SK-N-SH (cell line): ENCODE measurements at regions not wholly inside any gene's neighbourhood (a gene's known extent, or its start where the extent isn't known, plus 50 kb on each side); places are given as distances from the start of the nearest gene placed in this dataset.

Source experiments
- CTCF ChIA-PET: fragments of 300-600, 350-600 bp; formaldehyde crosslinking; extraction: SDS; loops from one replicate; lab custom pipeline; 2021; lab: Yijun Ruan, JAX
- POLR2A ChIA-PET: fragments of 350-600 bp; sonication (Branson Sonifier 250); formaldehyde crosslinking; extraction: SDS; loops from one replicate; lab custom pipeline; 2020; ENCODE audit warnings: antibody characterized with exemption, inconsistent platforms; lab: Yijun Ruan, JAX
- DNase-seq: peaks from one replicate; pipeline ENCODE4 v3.0.0; 2012
- H2AFZ ChIP-seq: fragments of 200-600 bp; sonication (generic); 2 replicates; pipeline ENCODE4 v1.8.1; 2016; ENCODE audit warnings: antibody characterized with exemption, mild to moderate bottlenecking, low read depth
- H3F3A ChIP-seq: fragments of 200-600 bp; sonication (generic); replicated peaks from 2 replicates; pipeline ENCODE3; 2016; ENCODE audit warnings: antibody characterized with exemption, mild to moderate bottlenecking; ENCODE audit not compliant: insufficient read depth
- H3K27ac ChIP-seq, 2 experiments: fragments of 200-500 bp in 1 of 2; fragments of 200-600 bp in 1 of 2; sonication (Bioruptor generic) in 1 of 2; sonication (generic), shearing (Covaris generic) in 1 of 2; 2 replicates each; pipeline versions ENCODE4 v1.5.1 to v1.6.1; 2014 to 2016; ENCODE audit warnings: low read depth in 2 of 2, inconsistent platforms in 1 of 2, low read length in 1 of 2, mild to moderate bottlenecking in 1 of 2, mixed read lengths in 1 of 2
- H3K27me3 ChIP-seq: fragments of 200-600 bp; sonication (generic), shearing (Covaris generic); 2 replicates; pipeline ENCODE4 v1.6.1; 2016; ENCODE audit warnings: mixed run types; ENCODE audit not compliant: insufficient read depth
- H3K36me3 ChIP-seq, 2 experiments: fragments of 200-500 bp in 1 of 2; fragments of 200-600 bp in 1 of 2; sonication (Bioruptor generic) in 1 of 2; sonication (generic) in 1 of 2; replicated peaks in 1 of 2; 2 replicates each; pipeline versions ENCODE3 to v1.5.1; 2014 to 2016; ENCODE audit warnings: low read length in 1 of 2, mild to moderate bottlenecking in 1 of 2; ENCODE audit not compliant: insufficient read depth in 2 of 2, control insufficient read depth in 1 of 2
- H3K4me1 ChIP-seq, 2 experiments: fragments of 200-500 bp in 1 of 2; fragments of 200-600 bp in 1 of 2; sonication (Bioruptor generic) in 1 of 2; sonication (generic), shearing (Covaris generic) in 1 of 2; 2 replicates each; pipeline versions ENCODE4 v1.5.1 to v1.6.1; 2014 to 2016; ENCODE audit warnings: low read depth in 1 of 2, low read length in 1 of 2, mixed run types in 1 of 2; ENCODE audit not compliant: insufficient read depth in 2 of 2, control insufficient read depth in 1 of 2
- H3K4me2 ChIP-seq: fragments of 200-600 bp; sonication (generic), shearing (Covaris generic); 2 replicates; pipeline ENCODE4 v1.6.1; 2017; ENCODE audit warnings: mixed run types
- H3K4me3 ChIP-seq, 2 experiments: fragments of 200-500 bp in 1 of 2; fragments of 200-600 bp in 1 of 2; sonication (Bioruptor generic) in 1 of 2; sonication (generic), shearing (Covaris generic) in 1 of 2; 2 replicates each; pipeline versions ENCODE4 v1.5.1 to v1.8.1; 2014 to 2016; ENCODE audit warnings: low read depth in 2 of 2, inconsistent platforms in 1 of 2, low read length in 1 of 2, mild to moderate bottlenecking in 1 of 2, mixed read lengths in 1 of 2, moderate library complexity in 1 of 2
- H3K79me2 ChIP-seq: fragments of 200-600 bp; sonication (generic); 2 replicates; pipeline ENCODE4 v1.8.1; 2017; ENCODE audit warnings: mild to moderate bottlenecking; ENCODE audit not compliant: insufficient read depth
- H3K9ac ChIP-seq: fragments of 200-600 bp; sonication (generic); 2 replicates; pipeline ENCODE4 v1.6.1; 2017; ENCODE audit warnings: mixed run types
- H3K9me2 ChIP-seq: fragments of 200-600 bp; sonication (generic); 2 replicates; pipeline ENCODE4 v1.6.1; 2017; ENCODE audit warnings: mixed run types
- H3K9me3 ChIP-seq: fragments of 200-600 bp; sonication (generic); 2 replicates; pipeline ENCODE4 v1.6.1; 2017; ENCODE audit warnings: mixed run types, mild to moderate bottlenecking, moderate library complexity
- H4K20me1 ChIP-seq: fragments of 200-600 bp; sonication (generic); 2 replicates; pipeline ENCODE4 v1.6.1; 2017; ENCODE audit warnings: mild to moderate bottlenecking, mixed run types; ENCODE audit not compliant: insufficient read depth
- CHD2 ChIP-seq: fragments of 150-350 bp; IDR thresholded peaks from 2 replicates; pipeline ENCODE4 v1.6.1; 2018; ENCODE audit warnings: low read length; ENCODE audit not compliant: partially characterized antibody
- CTCF ChIP-seq: fragments of 200-600 bp; sonication (generic); IDR thresholded peaks from 2 replicates; pipeline ENCODE4 v1.6.1; 2017; ENCODE audit warnings: antibody characterized with exemption, mild to moderate bottlenecking, moderate library complexity
- FOSL2 ChIP-seq: IDR thresholded peaks from 2 replicates; pipeline ENCODE4 v1.4.0; 2012; ENCODE audit warnings: low read depth, mild to moderate bottlenecking, moderate library complexity, borderline replicate concordance
- GABPA ChIP-seq: IDR thresholded peaks from 2 replicates; pipeline ENCODE4 v1.4.0; 2012; ENCODE audit warnings: low read depth, mild to moderate bottlenecking
- JUND ChIP-seq: IDR thresholded peaks from 2 replicates; pipeline ENCODE4 v1.4.0; 2012
- MAX ChIP-seq: IDR thresholded peaks from 2 replicates; pipeline ENCODE4 v1.4.0; 2012; ENCODE audit warnings: low read depth
- RAD21 ChIP-seq: IDR thresholded peaks from 2 replicates; pipeline ENCODE4 v1.6.1; 2012; ENCODE audit warnings: mild to moderate bottlenecking, low read length
- REST ChIP-seq: IDR thresholded peaks from 2 replicates; pipeline ENCODE4 v1.6.1; 2012; ENCODE audit warnings: mild to moderate bottlenecking, low read depth, low read length, moderate library complexity
- RXRA ChIP-seq: IDR thresholded peaks from 2 replicates; pipeline ENCODE4 v1.4.0; 2012; ENCODE audit warnings: low read depth, mild to moderate bottlenecking, borderline replicate concordance
- TAF1 ChIP-seq: IDR thresholded peaks from 2 replicates; pipeline ENCODE4 v1.6.1; 2012; ENCODE audit warnings: low read depth, mild to moderate bottlenecking, low read length, moderate library complexity, borderline replicate concordance
- TCF12 ChIP-seq: IDR thresholded peaks from 2 replicates; pipeline ENCODE4 v1.4.0; 2012
- USF1 ChIP-seq: IDR thresholded peaks from 2 replicates; pipeline ENCODE4 v1.4.0; 2012; ENCODE audit warnings: low read depth, borderline replicate concordance
- USF2 ChIP-seq: fragments of 150-350 bp; IDR thresholded peaks from 2 replicates; pipeline ENCODE4 v1.6.1; 2017; ENCODE audit warnings: antibody characterized with exemption, low read length, low read depth, borderline replicate concordance
- YY1 ChIP-seq: IDR thresholded peaks from 2 replicates; pipeline ENCODE4 v1.4.0; 2012; ENCODE audit warnings: low read depth, mild to moderate bottlenecking
- WGBS: methylation state at CpG from one replicate; pipeline ENCODE4 v1.1.6; 2017; ENCODE audit warnings: low lambda C conversion rate; 5-methylcytosine and 5-hydroxymethylcytosine counted together

- peaks cover 41% of the 10 kb centered on the region for H3K27me3 ChIP-seq
- TF ChIP-seq RXRA (no peak), USF2 (no peak), RAD21 (no peak), TCF12 (no peak), YY1 (no peak), CTCF (no peak), GABPA (no peak), FOSL2 (no peak), MAX (no peak), USF1 (no peak), REST (no peak), TAF1 (no peak), CHD2 (no peak), JUND (no peak)
- no peak overlapping the region for H3K9ac ChIP-seq
- H3K79me2 ChIP-seq: no peaks in the 10 kb centered on the region
- H3K27ac ChIP-seq: no peak overlapping the region
- H3K4me2 ChIP-seq: no peak overlapping the region
- H3K36me3 ChIP-seq: no peaks in the 10 kb centered on the region
- no peak overlapping the region for H3K4me3 ChIP-seq
- 14% methylated on average over 4 of the region's 5 CpGs for WGBS
- CTCF ChIA-PET: no interaction called here
- DNase-seq: no peak
- no peaks in the 10 kb centered on the region for H3K9me2 ChIP-seq
- no peaks in the 10 kb centered on the region; a peak in 1 of 4 replicates for H3K4me1 ChIP-seq
- H2AFZ ChIP-seq: no peak overlapping the region
- no peaks in the 10 kb centered on the region for H4K20me1 ChIP-seq
- POLR2A ChIA-PET: no interaction called here
- no peaks in the 10 kb centered on the region for H3F3A ChIP-seq
- H3K9me3 ChIP-seq: no peaks in the 10 kb centered on the region
These were observed 92.2 kb downstream of the CDC7 start for GRCh38 chr1:91592716-91593477.
